ENCODE measurements at regions not wholly inside any gene's neighbourhood (a gene's known extent, or its start where the extent isn't known, plus 50 kb on each side); places are given as distances from the start of the nearest gene placed in this dataset.

DNA sequence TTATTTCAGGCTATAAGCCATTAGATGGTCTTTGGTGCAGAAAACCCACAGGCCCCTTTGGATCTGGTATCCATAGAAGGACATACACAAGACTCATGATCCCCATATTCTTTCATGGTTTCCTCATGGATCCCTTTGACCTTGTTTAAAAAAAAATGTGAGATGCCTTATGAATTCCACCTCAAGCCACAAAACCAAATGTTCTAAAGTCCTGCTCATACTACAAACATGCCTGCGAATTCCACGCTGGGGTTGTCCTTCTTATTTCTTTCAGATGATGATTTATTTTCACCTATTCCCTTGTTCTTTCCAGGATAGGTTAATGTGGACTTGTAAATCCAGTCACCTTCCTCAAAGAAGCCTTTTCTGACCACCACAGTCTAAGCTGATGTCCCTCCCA, 256.9 kb upstream of the DPYD start:
- H3K36me3 Mint-ChIP-seq (ENCODE audit: low read depth) = no peaks in the 10 kb centered on the region
- POLR2A ChIA-PET = no interaction called here
- TF ChIP-seq CTCF (IDR thresholded peaks at IDR 0.05) = no peak
- no peaks in the 10 kb centered on the region for H3K27me3 Mint-ChIP-seq
- DNase-seq (no peak), ATAC-seq (no peak)
- no peaks in the 10 kb centered on the region for H3K9me3 Mint-ChIP-seq
- CTCF ChIA-PET = no interaction called here
- intact Hi-C loops (cut with micrococcal nuclease) = no loop called here
- H3K27ac Mint-ChIP-seq = no peak overlapping the region
- H3K4me1 Mint-ChIP-seq (ENCODE audit: low read depth) = no peaks in the 10 kb centered on the region
- H3K4me3 Mint-ChIP-seq = no peak overlapping the region

DNA sequence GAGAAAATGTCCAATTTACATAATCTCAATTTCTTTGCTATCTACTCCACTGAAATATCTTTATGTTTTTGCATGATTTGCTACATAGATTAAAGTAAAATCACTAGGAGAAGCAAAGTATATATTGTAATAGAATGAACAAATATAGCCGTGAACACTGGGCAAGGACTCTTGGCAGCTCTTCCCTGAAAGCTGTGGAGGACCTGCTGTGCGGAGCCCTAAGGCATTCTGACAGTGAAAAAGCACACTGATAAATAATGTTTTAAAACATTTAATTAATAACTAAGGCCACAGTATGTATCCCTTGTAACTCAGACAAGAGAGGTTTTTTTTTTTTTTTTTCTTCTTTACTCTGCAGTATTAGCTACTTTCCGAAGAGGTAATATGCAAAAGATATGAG, 256.1 kb upstream of the DPYD start:
- no peaks in the 10 kb centered on the region for H3K4me1 Mint-ChIP-seq (ENCODE audit: low read depth)
- no peaks in the 10 kb centered on the region for H3K36me3 Mint-ChIP-seq (ENCODE audit: low read depth)
- no peak overlapping the region for H3K4me3 Mint-ChIP-seq
- no peaks in the 10 kb centered on the region for H3K27me3 Mint-ChIP-seq
- ChIA-PET CTCF (no interaction called here), POLR2A (no interaction called here)
- TF ChIP-seq CTCF (IDR thresholded peaks at IDR 0.05) = no peak
- intact Hi-C loops (cut with micrococcal nuclease) = no loop called here
- no peak for DNase-seq
- no peak for ATAC-seq
- H3K27ac Mint-ChIP-seq = no peak overlapping the region
- no peaks in the 10 kb centered on the region for H3K9me3 Mint-ChIP-seq

DNA sequence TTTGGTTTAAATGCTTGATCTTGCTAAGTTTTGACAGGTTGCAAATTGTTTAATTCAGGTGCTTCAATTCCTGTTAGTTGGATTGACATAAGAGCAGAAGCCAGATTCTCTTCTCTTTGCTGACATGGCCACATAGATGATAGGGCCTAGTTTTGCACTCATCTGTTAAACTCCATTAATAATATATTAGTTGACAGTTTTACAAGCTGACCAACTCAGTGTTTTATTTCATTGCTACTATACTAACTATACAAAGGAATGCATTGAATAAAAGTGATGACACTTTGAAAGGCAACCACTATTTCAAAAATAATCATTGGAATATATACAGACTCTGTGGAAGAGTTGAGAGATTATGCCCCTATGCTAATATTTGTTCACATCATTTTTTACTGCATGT, 255.6 kb upstream of the DPYD start:
- H3K27ac Mint-ChIP-seq = no peak overlapping the region
- ChIA-PET CTCF (no interaction called here), POLR2A (no interaction called here)
- no peak overlapping the region for H3K4me3 Mint-ChIP-seq
- no peaks in the 10 kb centered on the region for H3K9me3 Mint-ChIP-seq
- no peaks in the 10 kb centered on the region for H3K36me3 Mint-ChIP-seq (ENCODE audit: low read depth)
- intact Hi-C loops (cut with micrococcal nuclease) = no loop called here
- H3K27me3 Mint-ChIP-seq = no peaks in the 10 kb centered on the region
- no peak for ATAC-seq
- TF ChIP-seq CTCF (IDR thresholded peaks at IDR 0.05) = no peak
- no peaks in the 10 kb centered on the region for H3K4me1 Mint-ChIP-seq (ENCODE audit: low read depth)
- DNase-seq = no peak

DNA sequence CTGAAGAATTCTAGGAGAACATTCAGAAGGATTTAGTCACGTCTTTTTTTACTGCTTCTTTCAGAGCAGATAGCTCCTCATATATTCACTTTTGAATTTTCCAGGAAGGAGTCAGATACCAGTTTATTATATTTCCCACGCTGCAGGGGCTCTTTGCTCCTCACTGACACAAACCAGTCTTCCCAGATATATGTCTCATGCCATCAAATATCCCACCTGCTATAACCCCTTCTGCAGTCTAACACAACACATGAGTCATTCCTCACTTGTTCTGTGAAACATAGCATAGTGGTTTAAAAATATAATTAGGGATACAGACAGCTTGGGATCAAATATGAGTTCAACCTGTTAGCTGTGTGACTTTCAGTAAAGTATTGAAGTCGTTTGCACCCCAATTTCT, 251.7 kb upstream of the DPYD start:
- no peak for TF ChIP-seq CTCF (IDR thresholded peaks at IDR 0.05)
- Mint-ChIP-seq H3K27ac (no peak overlapping the region), H3K4me1 (ENCODE audit: low read depth) (no peaks in the 10 kb centered on the region), H3K4me3 (no peak overlapping the region), H3K36me3 (ENCODE audit: low read depth) (no peaks in the 10 kb centered on the region), H3K9me3 (no peaks in the 10 kb centered on the region), H3K27me3 (peaks cover 4% of the 10 kb centered on the region)
- POLR2A ChIA-PET = no interaction called here
- CTCF ChIA-PET = no interaction called here
- ATAC-seq = no peak
- intact Hi-C loops (cut with micrococcal nuclease) = no loop called here
- DNase-seq = no peak

DNA sequence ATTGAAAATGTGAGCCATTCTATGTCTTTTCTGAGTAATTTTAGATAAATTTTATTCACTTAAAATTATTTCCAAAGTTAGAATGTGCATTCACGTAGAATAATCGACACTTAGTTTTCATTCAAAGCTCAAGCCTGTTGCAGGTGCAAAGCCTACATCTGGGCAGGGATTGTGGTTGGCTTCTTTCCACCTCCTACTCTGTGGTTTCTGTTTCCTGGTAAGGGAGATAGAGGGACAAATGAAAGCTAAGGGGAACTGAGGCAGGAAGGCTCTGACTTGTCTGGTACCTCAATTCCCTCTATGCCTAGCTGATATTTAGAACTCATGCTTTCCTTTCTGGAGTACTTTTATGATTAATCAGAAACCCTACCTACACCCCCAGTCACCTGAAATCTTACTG, 251.2 kb upstream of the DPYD start:
- POLR2A ChIA-PET = no interaction called here
- CTCF ChIA-PET = no interaction called here
- Mint-ChIP-seq H3K4me1 (ENCODE audit: low read depth) (no peaks in the 10 kb centered on the region), H3K36me3 (ENCODE audit: low read depth) (no peaks in the 10 kb centered on the region), H3K9me3 (no peaks in the 10 kb centered on the region), H3K4me3 (no peak overlapping the region), H3K27me3 (peaks cover 4% of the 10 kb centered on the region), H3K27ac (no peak overlapping the region)
- intact Hi-C loops (cut with micrococcal nuclease) = no loop called here
- DNase-seq (no peak), ATAC-seq (no peak)
- no peak for TF ChIP-seq CTCF (IDR thresholded peaks at IDR 0.05)

All from activated CD8-positive, alpha-beta T cell treated with anti-CD3 and anti-CD28 coated beads for 36 hours (primary cell).